Endometrium (tissue), 2 donors: ENCODE measurements at regions not wholly inside any gene's neighbourhood (a gene's known extent, or its start where the extent isn't known, plus 50 kb on each side); places are given as distances from the start of the nearest gene placed in this dataset.
"Not testable (repeated sequence)": the region's sequence is repeated elsewhere in the genome, so short reads cannot be mapped to it uniquely, and the experiment has no call there.

Source experiments
- FAIRE-seq: peaks from 2 replicates; lab custom pipeline; 2012; peaks lifted over from hg19 to GRCh38; lab: Jason Lieb, UNC
- donor health status: control.
- donor health status: control.

GRCh38 chr13:47892374-47892773 lies 108.7 kb downstream of the SUCLA2 start:
- FAIRE-seq: no peak

GRCh38 chr13:47890146-47890814 lies 110.8 kb downstream of the SUCLA2 start:
- no peak for FAIRE-seq

GRCh38 chr13:47886314-47886713 lies 114.8 kb downstream of the SUCLA2 start:
- FAIRE-seq: no peak

GRCh38 chr13:47875201-47875600 lies 125.9 kb downstream of the SUCLA2 start:
- FAIRE-seq: no peak

- not testable (repeated sequence) for FAIRE-seq
These were observed 127.1 kb downstream of the SUCLA2 start for GRCh38 chr13:47873987-47874386.

- not testable (repeated sequence) for FAIRE-seq
These were observed 127.8 kb downstream of the SUCLA2 start for GRCh38 chr13:47873319-47873718.

- no peak for FAIRE-seq
These were observed 131.3 kb downstream of the SUCLA2 start for GRCh38 chr13:47869776-47870175.

- FAIRE-seq: no peak
These were observed 135.2 kb downstream of the SUCLA2 start for GRCh38 chr13:47865883-47866282.

GRCh38 chr13:47862841-47863240 lies 138.2 kb downstream of the SUCLA2 start:
- no peak for FAIRE-seq

GRCh38 chr13:47859165-47859564 lies 141.9 kb downstream of the SUCLA2 start:
- no peak for FAIRE-seq

- no peak for FAIRE-seq
These were observed 142.7 kb downstream of the SUCLA2 start for GRCh38 chr13:47858042-47859025.

GRCh38 chr13:47853236-47853635 lies 147.8 kb downstream of the SUCLA2 start:
- no peak for FAIRE-seq

GRCh38 chr13:47846886-47847285 lies 154.2 kb downstream of the SUCLA2 start:
- FAIRE-seq: no peak

GRCh38 chr13:47845981-47846380 lies 155.1 kb downstream of the SUCLA2 start:
- no peak for FAIRE-seq

- FAIRE-seq: no peak
These were observed 158.1 kb downstream of the SUCLA2 start for GRCh38 chr13:47843005-47843404.

GRCh38 chr13:47841151-47841550 lies 159.9 kb downstream of the SUCLA2 start:
- no peak for FAIRE-seq

- FAIRE-seq: no peak
These were observed 163.2 kb downstream of the SUCLA2 start for GRCh38 chr13:47837906-47838305.

GRCh38 chr13:47837104-47837880 lies 163.8 kb downstream of the SUCLA2 start:
- no peak for FAIRE-seq

GRCh38 chr13:47835470-47836228 lies 165.4 kb downstream of the SUCLA2 start:
- no peak for FAIRE-seq

- no peak for FAIRE-seq
These were observed 168.6 kb downstream of the SUCLA2 start for GRCh38 chr13:47832458-47832972.

GRCh38 chr13:47831265-47831664 lies 169.8 kb downstream of the SUCLA2 start:
- no peak for FAIRE-seq
